ENCODE measurements at regions not wholly inside any gene's neighbourhood (a gene's known extent, or its start where the extent isn't known, plus 50 kb on each side); places are given as distances from the start of the nearest gene placed in this dataset.

DNA sequence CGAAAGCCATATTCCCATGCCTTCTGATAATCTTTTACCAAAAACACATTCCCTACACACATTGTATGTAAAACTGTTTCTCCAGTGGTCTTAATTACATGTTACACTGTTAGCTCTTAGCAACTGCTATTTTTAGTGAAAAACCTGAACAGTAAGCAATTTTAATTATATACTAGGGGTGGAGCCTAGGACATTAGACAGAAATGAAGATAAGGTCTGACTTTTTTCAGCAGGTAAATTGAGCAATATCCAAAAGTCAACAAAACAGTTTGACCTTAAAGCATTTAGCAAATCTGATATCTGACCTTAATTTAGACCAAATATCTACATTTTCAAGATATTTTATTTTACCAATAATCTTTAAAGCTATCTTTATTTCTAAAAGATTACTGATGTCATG is 60.2 kb downstream of the PDE6H start:
- no peaks in the 10 kb centered on the region for H3K27me3 ChIP-seq (ENCODE audit: low read depth)
- no peaks in the 10 kb centered on the region for H3K4me1 ChIP-seq
- no peaks in the 10 kb centered on the region for H3K36me3 ChIP-seq
- H3K27ac ChIP-seq (replicated peaks), result no peak overlapping the region
- intact Hi-C loops (cut with micrococcal nuclease), result no loop called here
- peaks cover 14% of the 10 kb centered on the region for H3K9me3 ChIP-seq (replicated peaks)
- TF ChIP-seq CTCF (IDR thresholded peaks at IDR 0.05; ENCODE audit: borderline replicate concordance), result no peak
- DNase-seq, result no peak
- no peak overlapping the region for H3K4me3 ChIP-seq

DNA sequence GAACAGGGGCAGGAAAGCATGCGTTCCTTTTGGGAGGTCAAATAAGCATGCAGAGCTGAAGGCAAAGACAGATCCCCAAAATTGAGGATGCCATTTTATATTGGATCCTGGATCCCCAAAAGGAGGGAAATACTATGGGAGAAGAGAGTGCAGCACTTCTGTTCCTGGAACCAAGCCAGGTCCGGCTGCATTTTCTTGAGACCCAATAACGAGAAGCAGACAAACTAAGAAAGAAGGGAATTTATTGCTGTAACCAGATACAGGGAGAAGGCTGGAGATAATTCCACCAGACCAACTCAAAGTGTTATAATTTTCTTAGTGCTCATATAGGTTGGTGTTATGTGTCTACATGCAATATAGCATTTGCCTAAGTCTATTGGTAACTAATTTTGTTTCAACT is 60.8 kb downstream of the PDE6H start:
- no peak for TF ChIP-seq CTCF (IDR thresholded peaks at IDR 0.05; ENCODE audit: borderline replicate concordance)
- Histone ChIP-seq H3K4me1 (no peaks in the 10 kb centered on the region), H3K27ac (replicated peaks) (no peak overlapping the region), H3K4me3 (no peak overlapping the region), H3K36me3 (no peaks in the 10 kb centered on the region), H3K27me3 (ENCODE audit: low read depth) (peaks cover 3% of the 10 kb centered on the region), H3K9me3 (replicated peaks) (peaks cover 8% of the 10 kb centered on the region)
- peak; percentile 17 for DNase-seq
- intact Hi-C loops (cut with micrococcal nuclease), result no loop called here

DNA sequence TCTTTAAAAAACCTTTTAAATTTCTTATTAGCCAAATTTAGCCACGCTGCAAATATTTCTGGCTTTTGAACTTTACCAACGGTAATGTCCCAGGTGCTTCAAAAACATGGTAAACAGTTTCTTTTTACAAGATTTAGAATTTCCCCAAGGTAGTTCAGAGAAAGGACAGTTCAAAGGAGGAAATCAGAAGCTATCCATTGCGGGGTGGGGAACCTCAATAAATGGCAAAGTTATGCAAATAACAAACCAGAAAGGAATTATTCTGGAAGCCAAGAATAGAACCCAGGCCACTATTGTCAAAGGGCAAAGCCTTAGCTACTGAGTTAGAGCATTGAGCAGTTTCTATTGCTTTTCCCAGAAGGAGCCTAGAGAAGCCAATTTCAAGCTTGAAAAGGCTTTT is 62.3 kb downstream of the PDE6H start:
- Histone ChIP-seq H3K4me3 (no peak overlapping the region), H3K4me1 (no peaks in the 10 kb centered on the region), H3K27ac (replicated peaks) (no peak overlapping the region), H3K9me3 (replicated peaks) (no peaks in the 10 kb centered on the region), H3K27me3 (ENCODE audit: low read depth) (peaks cover 8% of the 10 kb centered on the region), H3K36me3 (no peaks in the 10 kb centered on the region)
- no peak for DNase-seq
- intact Hi-C loops (cut with micrococcal nuclease), result no loop called here
- TF ChIP-seq CTCF (IDR thresholded peaks at IDR 0.05; ENCODE audit: borderline replicate concordance), result no peak

DNA sequence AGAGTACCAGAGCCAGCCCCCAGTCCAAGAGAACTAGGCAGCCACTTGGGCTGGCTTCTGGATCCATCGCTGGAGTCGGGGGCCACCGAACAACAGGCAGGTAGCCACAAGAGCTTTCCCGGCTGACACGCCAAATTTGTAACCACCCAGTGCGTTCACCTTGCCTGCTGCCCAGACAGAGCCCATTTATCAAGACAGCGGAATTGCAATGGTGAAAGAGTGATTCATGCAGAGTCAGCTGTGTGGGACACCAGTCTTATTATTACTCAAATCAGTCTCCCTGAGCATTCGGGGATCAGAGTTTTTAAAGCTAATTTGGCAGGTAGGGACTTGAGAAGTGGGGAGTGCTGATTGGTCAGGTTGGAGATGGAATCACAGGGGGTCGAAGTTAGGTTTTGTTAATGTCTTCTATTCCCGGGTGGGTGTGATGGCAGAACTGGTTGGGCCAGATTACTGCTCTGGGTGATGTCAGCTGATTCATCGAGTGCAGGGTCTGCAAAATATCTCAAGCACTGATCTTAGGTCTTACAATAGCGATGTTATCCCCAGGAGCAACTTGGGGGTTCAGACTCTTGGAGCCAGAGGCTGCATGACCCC is 64.3 kb downstream of the PDE6H start:
- no peaks in the 10 kb centered on the region for H3K9me3 ChIP-seq (replicated peaks)
- no peak overlapping the region for H3K27ac ChIP-seq (replicated peaks)
- DNase-seq, result no peak
- H3K4me3 ChIP-seq, result no peak overlapping the region
- no peak for TF ChIP-seq CTCF (IDR thresholded peaks at IDR 0.05; ENCODE audit: borderline replicate concordance)
- H3K4me1 ChIP-seq, result no peaks in the 10 kb centered on the region
- H3K27me3 ChIP-seq (ENCODE audit: low read depth), result peaks cover 8% of the 10 kb centered on the region
- intact Hi-C loops (cut with micrococcal nuclease), result no loop called here
- H3K36me3 ChIP-seq, result no peaks in the 10 kb centered on the region

DNA sequence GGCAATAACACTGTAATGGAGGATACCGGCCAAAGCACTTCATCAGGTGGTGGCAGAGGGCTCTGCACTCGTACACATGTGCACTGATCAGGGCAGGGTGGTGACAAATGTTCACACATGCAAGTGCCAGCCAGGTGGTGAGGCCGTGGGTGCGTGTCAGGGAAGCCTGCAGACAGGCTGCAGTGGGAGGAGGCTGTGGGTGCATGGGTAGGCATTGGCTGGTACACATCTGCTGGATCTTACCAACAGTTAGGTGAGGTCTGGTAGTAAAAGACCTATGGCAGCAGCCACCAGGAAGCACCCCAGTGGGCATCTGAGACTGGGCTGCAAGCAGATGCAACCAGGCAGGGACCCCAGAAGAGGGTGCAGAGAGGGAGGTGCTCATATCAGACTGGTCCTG is 65.3 kb downstream of the PDE6H start:
- no peak for TF ChIP-seq CTCF (IDR thresholded peaks at IDR 0.05; ENCODE audit: borderline replicate concordance)
- no peaks in the 10 kb centered on the region for H3K36me3 ChIP-seq
- H3K27ac ChIP-seq (replicated peaks), result no peak overlapping the region
- H3K4me3 ChIP-seq, result no peak overlapping the region
- H3K27me3 ChIP-seq (ENCODE audit: low read depth), result peaks cover 8% of the 10 kb centered on the region
- no peak for DNase-seq
- no peaks in the 10 kb centered on the region for H3K9me3 ChIP-seq (replicated peaks)
- H3K4me1 ChIP-seq, result no peaks in the 10 kb centered on the region
- intact Hi-C loops (cut with micrococcal nuclease), result no loop called here
